Medulla oblongata (tissue), 1 donor: ENCODE measurements at regions not wholly inside any gene's neighbourhood (a gene's known extent, or its start where the extent isn't known, plus 50 kb on each side); places are given as distances from the start of the nearest gene placed in this dataset.
"Not testable (repeated sequence)": the region's sequence is repeated elsewhere in the genome, so short reads cannot be mapped to it uniquely, and the experiment has no call there.

Source experiments
- DNase-seq: peaks from one replicate; pipeline ENCODE4 v3.0.0-alpha.2; 2015; ENCODE audit errors: extremely low spot score

DNA sequence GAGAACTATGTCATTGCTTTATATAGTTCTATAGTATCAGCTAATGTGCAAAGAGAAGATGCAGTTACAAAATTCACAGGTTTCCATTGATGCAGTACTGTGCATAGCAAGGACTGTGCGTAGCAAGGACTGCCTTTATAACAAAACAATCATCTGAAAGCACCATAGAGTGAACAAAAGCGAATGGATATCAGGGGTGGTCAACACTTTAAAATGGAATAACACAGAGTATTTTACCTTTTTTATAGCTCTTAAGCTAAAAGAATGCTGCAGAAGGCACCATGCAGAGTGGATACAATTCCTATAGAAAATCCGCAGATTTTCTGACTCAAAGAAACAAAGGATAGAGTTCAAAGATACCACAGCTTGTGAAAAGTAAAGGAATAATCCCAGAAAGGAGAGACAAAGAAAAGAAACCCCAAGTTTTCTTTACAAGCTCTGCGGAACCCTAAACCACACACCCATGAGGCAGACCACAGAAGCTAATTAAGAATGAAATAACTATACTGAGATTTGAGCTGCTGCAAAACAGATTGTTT is 229.9 kb upstream of the DTNA start:
- no peak for DNase-seq

DNA sequence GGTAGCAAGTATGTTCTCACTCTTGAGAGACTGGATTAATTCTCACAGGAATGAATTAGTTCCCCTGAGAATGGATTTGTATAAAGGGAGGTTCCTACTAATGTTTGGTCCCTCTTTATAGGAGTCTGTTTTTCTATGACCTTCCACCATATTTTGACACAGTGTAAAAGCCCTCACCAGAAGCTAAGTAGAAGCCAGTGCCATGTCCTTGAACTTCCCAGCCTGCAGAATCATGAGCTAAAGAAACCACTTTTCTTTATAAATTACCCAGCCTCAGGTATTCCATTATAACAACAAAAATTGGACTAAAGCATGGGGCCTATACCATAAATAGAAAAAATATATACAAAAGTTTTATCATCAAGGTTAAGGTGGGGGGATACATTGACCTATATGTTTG is 227.9 kb upstream of the DTNA start:
- no peak for DNase-seq

DNA sequence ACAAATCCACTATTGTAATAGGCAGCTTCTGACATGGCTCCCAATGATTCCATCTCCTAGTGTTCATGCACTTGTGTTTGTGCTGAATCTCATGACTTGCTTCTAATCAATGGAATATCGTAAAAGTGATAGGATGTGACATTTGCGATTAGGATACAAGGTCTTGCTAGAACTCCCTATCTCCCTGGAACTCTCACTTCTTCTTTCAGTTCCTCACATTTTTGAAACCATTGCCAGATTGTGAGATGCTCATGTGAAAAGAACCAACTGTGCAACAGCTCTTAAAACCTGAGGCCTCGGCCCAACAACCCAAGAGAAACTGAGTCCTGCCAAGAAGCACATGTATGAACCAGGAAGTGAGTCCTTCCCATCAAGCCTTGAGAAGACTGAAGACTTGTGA is 226.9 kb upstream of the DTNA start:
- peak; percentile 73 for DNase-seq

DNA sequence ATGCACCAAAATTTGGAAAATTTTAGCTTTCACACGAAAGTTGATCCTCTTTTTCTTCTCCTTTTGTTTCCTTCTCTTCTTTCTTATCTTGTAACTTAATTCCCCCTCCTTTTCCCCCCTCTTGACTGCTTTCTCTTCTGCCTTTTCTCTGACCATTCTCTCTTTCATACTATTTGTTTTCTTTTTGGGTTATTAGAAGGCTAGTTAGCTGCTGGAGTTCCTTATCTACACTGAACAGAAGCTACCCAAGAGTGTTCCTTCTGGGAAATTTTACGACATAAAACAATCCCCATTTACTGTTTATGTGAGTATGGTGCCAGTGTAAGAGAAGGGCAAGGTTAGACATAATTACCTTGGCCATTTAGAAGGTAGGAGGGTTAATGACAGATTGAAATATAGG is 218.4 kb upstream of the DTNA start:
- no peak for DNase-seq

DNA sequence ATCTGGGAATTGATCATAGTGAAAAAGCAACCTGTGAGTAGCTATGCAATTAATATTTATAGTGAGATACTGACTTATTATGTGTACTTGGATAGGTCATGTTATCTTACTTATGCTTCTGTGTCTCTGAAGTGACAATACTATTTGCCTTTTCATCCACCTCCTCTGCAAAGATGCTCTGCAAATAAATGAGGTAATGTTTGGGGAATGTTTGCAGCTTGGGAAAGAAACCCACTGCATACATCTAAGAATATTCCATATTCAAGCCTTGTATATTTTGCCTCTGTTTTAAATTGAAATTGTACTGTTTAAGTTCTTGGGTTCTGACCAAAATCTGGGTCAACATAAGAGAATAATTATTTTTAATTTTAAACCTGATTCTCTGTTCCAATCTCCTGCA is 217.4 kb upstream of the DTNA start:
- no peak for DNase-seq

DNA sequence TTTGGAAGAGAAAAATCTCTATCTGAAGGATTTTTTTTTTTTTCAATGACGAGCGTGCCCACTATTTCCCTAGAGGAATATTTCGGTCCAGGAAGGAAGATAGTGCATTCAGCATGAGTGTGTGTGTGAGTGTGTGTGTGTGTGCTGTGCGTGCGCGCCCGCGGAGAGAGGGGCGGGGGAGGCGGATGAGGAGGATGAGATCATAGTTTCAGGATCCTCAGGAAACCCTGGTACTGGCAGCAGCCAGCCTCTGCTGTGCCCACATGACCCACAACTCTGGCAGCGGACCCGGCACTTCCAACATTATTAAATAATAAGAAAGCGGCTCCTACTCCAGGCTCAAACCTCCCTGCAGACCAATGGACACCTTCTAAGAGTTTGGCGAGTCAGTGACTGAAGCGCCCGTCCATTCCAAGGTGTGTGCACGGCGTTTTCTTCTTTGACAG is 217.0 kb upstream of the DTNA start:
- peak; percentile 90 for DNase-seq

DNA sequence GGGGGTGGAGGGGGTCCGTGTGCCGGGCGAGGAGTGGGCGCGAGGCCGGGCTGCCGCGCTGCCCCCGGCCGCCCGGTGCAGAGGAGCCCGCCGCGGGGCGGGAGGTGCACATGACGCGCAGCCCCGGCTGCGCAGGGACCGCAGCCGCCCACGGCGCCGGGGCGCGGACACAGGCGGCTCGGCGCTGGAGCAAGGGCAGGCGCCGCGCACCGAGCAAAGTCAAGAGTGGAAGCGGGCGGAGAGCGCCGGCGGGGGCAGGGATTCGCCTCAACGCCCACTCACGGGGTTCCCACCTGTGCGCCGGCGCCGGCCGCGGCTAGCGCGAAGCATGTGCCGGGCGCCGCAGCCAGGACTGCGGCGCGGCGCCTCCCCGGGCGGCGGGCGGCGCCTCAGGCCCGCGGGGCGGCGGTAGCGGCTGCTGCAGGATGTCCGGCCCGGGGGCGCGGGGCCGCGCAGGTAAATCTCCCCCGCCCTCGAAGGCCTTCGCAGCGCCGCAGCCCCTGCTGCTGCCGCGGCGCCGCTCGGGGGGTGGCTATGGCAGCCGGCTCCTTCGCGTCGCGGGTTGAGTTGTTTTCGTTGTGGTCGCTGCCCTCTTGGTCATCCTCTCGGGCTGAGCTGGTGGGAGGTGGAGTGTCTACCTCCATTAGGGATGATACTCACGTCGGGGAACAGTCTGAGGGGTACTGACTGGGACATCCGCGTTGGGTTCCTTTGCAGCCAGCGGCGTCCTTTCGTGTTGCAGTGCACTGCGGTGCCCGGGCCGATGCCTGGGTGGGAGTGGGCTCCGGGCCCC is 216.3 kb upstream of the DTNA start:
- peak; percentile 41 for DNase-seq

DNA sequence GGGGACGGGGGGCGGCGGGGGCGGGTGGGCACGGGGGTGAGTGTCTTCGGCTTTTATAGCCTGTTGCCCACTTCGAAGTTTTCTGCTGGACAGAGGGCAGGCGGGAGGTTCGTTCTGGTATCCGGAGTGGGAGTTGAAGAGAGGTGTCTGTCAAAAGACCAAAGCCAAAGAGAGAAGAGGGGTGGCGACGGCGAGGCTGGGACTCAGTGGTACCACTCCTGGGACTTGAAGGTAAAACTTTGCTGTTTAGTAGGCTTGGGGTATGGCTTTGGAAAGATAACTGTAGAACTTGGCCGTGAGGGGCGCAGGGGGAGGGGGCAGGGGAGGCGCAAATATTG is 215.8 kb upstream of the DTNA start:
- DNase-seq, result peak; percentile 41

DNA sequence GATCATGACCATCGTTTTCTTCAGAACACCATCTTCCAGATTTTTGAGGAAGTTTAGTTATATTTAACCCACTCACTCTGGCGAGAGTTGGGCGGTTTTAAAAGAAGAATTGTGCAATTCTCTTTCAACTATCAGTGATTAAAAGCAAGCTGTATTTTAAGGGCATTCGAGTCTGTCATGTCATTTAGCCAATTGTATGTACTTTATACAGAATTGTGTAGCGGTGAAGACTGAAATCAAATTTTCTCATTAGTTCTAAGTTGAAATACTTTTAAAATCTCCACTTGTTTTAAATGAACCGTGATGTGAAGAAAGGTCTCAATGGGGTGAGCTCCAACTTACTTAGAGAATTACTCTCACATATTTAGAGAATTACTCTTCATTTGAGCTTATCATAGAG is 214.6 kb upstream of the DTNA start:
- DNase-seq, result peak; percentile 51

DNA sequence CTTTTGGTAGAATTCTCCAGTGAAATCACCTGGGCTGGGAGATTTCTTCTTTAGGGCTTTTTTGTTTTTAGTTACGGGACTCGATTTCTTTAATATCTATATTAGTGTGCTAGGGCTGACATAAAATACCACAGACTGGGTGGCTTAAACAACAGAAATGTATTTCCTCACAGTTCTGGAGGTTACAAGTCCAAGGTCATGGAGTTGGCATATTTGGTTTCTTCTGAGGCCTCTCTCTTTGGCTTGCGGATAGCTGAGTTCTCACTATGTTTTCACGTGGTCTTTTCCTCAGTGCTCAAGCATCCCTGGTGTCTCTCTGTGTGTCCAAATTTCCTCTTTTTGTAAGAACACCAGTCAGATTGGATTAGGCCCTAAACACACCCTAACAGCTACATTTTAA is 208.5 kb upstream of the DTNA start:
- DNase-seq, result no peak

DNA sequence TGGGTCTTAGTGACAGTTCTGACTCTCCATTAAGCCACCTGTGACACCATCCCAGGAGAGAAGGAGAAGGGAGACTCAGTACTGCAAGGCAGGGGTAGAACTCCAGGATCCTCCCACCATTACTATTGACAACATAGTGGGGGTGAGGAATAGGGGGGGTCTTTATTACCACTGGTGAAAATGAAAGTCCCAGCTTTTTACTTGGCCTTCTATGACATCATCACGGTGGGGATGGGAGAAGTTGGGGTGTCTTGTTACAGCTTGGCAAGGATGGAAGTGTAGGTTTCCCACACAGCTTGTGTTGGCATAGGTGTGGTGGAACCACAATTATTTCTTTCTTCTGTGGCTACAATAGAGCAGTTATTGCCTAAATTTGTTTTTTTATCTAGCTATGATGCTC is 203.9 kb upstream of the DTNA start:
- no peak for DNase-seq

DNA sequence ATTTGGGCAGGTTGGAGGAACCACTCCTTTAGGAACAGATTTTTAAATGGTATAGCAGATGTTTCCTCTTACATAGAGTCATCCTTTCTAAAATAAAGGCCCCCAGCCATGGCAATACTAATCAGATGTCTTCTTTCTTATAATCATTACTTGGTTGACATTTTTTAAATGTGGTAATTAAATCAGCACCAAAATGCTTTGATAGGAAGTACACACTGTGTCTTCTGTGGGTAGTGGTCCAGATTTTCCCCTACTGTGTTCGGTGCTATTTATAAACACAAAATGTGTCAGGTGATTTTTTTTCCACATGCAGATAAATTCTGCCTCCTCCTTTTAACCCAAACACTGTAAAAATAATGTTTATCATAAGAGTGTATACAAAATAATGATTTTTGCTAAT is 200.9 kb upstream of the DTNA start:
- DNase-seq, result no peak

DNA sequence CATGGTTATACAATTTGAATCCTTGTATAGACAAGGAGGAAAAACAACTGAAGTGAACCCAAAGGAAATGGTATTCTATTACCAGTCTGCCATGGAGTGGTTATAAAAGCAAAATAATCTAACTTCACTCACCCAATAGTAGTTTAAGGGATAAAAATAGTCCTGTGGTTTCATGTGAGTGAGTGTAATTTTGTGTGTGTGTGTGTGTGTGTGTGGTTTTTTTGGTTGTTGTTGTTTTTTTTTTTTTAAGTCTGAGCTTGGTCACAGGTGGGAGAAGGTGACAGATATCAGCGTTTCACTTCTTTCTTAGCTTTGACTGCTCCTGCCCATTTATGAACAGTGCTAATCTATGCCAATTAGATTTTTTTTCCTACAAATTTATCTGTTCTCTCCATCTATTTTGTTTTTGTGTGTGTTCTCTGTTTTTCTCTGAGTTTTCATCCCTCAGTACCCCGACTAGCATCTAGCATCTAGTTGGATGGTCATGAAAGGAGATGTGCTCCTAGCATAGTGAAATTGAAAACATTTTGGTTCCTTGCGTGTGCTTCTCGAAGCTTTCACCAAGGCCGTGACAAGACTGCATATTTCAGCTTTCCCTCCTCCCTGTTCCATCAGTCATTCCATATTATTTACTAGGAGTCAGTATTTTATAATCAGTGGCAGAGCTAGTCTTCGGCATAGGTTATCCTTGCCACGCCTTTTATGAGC is 200.1 kb upstream of the DTNA start:
- no peak for DNase-seq

DNA sequence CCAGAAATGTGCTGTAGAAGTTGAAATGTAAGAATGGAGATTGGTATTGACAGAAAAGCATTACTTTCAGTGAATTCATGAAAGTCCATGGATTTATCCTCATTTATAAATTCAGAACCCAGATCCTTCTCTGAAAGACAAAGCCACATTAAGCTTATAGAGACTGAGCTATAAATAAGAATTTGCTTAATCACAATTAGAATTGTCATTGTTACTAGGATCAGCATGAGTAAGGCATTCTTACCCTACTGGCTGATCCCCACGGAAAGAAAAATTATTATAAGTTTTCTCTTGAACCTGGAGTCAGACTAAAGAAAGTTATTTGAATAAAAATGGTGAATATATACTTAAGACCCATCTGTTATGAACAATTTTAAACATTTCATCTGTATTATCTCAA is 199.2 kb upstream of the DTNA start:
- DNase-seq, result no peak

DNA sequence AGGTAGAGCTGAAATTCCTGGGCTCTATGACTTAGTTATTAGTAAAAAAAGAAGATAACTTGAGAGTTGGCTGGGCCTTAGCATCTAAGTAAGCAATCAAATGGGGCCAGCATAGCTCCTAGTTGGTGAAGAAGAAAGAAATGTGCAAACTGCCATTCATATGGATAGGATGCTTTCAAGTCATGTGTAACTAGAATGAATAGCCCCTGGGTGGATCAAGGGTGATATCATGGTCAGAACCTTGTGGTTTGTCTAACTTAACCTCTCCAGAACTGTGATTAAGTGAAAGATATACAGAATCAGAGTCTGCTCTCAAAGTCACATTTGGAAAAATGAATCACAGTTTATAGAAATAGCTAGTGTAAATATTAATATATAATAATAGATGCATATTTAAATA is 198.7 kb upstream of the DTNA start:
- no peak for DNase-seq

DNA sequence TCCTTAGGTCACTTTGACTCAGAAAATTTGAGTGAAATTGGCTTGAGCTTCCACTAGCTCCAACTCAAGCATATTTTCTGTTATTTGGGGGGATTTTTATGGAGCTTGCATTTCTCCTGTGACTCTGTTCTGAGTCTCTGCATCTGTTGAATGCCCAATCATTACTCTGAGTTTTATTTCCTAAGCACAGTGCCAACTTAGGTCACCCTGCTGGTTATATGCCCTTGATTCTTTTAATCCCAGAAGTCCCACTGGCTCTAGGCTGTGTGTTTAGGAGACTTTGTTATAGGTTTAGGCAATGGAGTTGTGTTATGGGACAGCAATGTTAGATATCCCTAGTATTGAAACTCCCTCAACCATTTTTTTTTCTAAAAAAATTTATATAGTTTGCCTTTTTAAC is 198.2 kb upstream of the DTNA start:
- no peak for DNase-seq

DNA sequence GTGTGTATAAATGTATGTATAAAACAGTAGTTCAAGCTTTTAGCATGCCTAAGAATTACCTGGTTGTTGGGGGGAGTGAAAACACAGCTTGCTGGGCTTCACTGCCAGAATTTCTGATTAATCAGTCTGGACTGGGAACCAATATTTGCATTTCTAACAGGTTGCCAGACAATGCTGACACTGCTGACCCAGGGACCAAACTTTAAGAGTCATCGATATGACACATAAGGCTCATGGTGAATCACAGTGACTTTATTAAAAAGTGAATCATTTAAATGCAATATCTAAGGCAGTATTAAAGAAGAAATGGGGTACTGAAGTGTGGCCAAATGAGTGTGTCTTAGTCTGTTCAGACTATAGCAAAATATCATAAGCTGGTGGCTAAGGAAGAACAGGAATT is 195.9 kb upstream of the DTNA start:
- no peak for DNase-seq

DNA sequence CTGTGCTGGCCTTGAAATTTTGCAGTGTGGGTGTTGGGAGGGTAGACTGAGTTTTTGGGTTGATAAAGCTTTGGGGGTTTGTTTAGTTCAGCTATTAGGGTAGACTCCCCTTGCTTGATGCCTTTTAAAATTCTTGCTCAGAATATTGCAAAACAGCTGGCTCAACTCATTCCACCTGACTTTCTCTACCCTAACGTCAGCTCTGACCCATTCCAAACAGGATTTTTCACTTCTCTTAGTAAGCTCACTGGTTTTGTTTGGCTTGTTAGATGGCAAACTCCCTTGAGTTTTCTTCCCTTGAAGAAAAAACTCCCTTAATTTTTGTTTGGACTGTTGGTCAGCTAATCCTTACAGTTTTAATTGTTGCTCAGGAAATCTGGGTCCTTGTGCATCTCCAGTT is 195.1 kb upstream of the DTNA start:
- no peak for DNase-seq

DNA sequence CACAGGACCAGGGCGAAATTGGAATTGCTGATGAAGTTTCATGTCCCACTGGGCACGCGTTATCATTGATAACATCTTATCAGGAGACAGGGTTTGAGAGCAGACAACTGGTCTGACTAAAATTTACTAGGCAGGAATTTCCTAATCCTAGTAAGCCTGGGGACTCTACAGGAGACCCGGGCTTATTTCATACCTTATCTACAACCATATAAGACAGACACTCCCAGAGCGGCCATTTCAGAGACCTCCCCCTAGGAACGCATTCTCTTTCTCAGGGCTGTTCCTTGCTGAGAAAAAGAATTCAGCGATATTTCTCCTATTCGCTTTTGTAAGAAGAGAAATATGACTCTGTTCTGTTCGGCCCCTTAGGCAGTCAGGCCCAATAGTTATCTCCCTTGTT is 193.7 kb upstream of the DTNA start:
- not testable (repeated sequence) for DNase-seq

DNA sequence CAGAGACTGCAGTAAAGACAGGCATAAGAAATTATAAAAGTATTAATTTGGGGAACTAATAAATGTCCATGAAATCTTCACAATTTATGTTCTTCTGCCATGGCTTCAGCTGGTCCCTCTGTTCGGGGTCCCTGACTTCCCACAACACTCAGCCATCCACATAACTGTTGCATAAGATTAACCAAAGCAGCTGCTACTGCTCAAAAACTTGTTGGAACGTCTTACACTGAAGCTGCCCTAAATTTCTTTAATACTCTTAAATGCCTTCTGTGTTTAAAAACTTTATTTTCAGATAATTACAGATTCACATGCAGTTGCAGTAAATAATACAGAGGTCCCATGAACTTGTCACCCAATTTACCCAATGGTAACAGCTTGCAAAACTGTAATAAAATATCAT is 193.1 kb upstream of the DTNA start:
- DNase-seq, result not testable (repeated sequence)

DNA sequence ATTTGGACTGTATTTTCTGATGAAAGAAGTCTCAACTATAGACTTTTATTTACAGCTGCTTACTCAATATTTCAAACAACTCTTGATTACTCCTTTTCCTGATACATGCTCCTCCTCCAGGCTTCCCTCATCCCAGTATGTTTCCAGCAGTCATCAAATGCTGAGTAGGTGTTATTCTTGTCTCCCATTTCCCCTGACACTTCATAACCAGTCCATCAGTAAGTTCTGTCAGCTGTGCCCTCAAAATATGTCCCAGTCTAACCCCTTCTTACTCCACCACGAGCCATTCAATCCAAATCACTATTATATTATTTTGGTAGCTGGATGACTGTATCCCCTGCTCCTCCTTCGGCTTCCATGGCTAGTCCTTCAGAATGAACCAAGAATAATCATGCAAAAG is 189.1 kb upstream of the DTNA start:
- no peak for DNase-seq

DNA sequence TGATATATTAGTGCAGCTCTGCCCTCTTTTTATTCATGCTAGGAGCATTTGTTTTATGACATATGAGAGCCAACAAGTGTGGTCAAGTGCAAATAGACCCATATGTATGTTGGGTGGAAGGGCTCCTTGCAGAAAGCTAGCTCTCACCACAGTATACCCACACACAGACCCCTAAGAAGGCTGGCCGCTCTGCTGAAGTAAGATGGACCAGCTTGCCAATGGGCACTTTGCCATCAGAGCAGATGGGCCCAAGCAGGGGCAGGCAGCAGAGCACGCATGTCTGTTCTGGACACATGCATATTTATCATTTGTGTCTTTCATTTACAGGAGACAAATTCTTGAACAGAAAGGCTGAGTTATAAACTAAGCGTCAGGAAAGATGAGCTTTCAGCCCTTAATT is 187.5 kb upstream of the DTNA start:
- DNase-seq, result peak; percentile 31

DNA sequence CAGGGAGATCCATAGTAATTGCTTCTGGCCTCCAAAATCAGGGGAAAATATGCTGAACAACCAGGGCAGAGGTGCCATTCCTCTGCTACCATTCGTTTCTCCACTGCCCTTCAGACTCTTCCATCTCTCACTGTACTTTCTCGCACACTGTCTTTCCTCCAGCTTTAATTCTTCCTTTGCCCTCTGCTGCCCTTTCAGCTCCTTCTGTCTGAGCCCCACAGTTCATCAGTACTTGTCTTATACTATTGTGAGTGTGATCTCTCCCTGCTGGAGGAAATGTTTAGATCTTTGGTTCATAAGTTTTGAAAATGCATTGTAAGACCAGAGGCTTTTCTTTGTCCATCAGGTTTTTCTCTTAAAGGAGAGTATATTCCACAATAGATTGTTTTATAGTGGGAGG is 184.9 kb upstream of the DTNA start:
- DNase-seq, result no peak
